ENCODE measurements at regions not wholly inside any gene's neighbourhood (a gene's known extent, or its start where the extent isn't known, plus 50 kb on each side); places are given as distances from the start of the nearest gene placed in this dataset.

DNA sequence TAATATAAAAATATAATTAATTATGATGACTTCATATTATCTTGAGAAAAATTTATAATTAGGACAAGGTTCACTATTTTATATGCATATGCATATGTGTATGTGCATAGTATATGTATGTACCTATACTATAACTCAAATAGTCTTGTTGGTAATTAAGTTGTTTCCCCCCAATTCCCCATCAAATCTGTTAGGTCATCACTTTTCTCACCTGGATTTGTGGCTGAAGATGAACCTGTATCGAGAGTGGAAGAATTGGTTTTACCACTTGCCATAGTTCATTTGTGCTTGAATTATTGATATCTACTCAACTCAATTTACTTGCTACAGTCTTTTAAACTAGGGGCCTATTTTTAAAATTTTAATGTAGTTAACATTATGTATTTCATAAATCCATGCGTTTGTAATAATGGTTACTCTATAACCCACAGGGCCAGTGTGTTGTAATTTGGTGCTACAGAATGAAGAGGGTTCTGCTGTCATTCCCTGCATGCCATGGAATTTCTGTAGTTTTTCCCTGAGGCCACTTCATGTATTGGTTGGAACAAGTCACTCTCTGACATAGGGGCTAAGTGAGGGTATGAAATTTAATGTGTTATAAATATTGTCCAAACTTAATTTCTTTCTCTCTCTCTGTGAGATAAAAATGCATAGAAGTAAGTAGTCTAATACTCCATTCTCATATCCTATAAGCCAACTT lies 74.9 kb downstream of the TAF11L14 start:
- Histone ChIP-seq H3K27ac (ENCODE audit: control insufficient read depth, insufficient read depth, low read length) (no peak overlapping the region), H3K27me3 (ENCODE audit: control insufficient read depth, extremely low read depth, insufficient read depth, low read length) (no peaks in the 10 kb centered on the region), H3K4me3 (ENCODE audit: control insufficient read depth in 2 of 3, extremely low read depth in 1 of 3, insufficient read depth in 2 of 3, low read depth in 1 of 3, low read length in 3 of 3) (no peak overlapping the region), H3K9me1 (ENCODE audit: control insufficient read depth, extremely low read depth, insufficient read depth, low read length) (no peaks in the 10 kb centered on the region), H2AFZ (ENCODE audit: control insufficient read depth, low read length) (no peak overlapping the region), H3K9ac (ENCODE audit: control insufficient read depth, extremely low read depth, insufficient read depth, low read length) (no peak overlapping the region), H3K4me1 (ENCODE audit: control insufficient read depth, extremely low read depth, insufficient read depth, low read length) (no peaks in the 10 kb centered on the region), H3K4me2 (ENCODE audit: control insufficient read depth, extremely low read depth, insufficient read depth, low read depth, low read length) (no peak overlapping the region), H3K36me3 (ENCODE audit: control insufficient read depth in 2 of 2, extremely low read depth in 1 of 2, insufficient read depth in 2 of 2, low read length in 2 of 2) (no peaks in the 10 kb centered on the region), H3K9me3 (ENCODE audit: control insufficient read depth, low read depth, low read length) (no peaks in the 10 kb centered on the region), H4K20me1 (ENCODE audit: control insufficient read depth, extremely low read depth, insufficient read depth, low read length) (no peaks in the 10 kb centered on the region), H3K79me2 (ENCODE audit: control insufficient read depth, insufficient read depth, low read length) (no peaks in the 10 kb centered on the region)
- FAIRE-seq, result no peak
- dilution Hi-C loops (cut with MboI; ENCODE audit: extremely low pct_ligation_motif_present, low sequenced_read_pairs), result no loop called here
- TF ChIP-seq, protein P1, sequence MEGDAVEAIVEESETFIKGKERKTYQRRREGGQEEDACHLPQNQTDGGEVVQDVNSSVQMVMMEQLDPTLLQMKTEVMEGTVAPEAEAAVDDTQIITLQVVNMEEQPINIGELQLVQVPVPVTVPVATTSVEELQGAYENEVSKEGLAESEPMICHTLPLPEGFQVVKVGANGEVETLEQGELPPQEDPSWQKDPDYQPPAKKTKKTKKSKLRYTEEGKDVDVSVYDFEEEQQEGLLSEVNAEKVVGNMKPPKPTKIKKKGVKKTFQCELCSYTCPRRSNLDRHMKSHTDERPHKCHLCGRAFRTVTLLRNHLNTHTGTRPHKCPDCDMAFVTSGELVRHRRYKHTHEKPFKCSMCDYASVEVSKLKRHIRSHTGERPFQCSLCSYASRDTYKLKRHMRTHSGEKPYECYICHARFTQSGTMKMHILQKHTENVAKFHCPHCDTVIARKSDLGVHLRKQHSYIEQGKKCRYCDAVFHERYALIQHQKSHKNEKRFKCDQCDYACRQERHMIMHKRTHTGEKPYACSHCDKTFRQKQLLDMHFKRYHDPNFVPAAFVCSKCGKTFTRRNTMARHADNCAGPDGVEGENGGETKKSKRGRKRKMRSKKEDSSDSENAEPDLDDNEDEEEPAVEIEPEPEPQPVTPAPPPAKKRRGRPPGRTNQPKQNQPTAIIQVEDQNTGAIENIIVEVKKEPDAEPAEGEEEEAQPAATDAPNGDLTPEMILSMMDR (optimal IDR thresholded peaks at IDR 0.05 in 1 of 3, IDR thresholded peaks at IDR 0.05 in 1 of 3, conservative IDR thresholded peaks at IDR 0.05 in 1 of 3; ENCODE audit: extremely low read depth in 1 of 3, insufficient read depth in 2 of 3, low read length in 3 of 3), result no peak
- TF ChIP-seq EZH2 (IDR thresholded peaks at IDR 0.05; ENCODE audit: low read length), result no peak
- no peak for DNase-seq (ENCODE audit: low read depth, low spot score)

DNA sequence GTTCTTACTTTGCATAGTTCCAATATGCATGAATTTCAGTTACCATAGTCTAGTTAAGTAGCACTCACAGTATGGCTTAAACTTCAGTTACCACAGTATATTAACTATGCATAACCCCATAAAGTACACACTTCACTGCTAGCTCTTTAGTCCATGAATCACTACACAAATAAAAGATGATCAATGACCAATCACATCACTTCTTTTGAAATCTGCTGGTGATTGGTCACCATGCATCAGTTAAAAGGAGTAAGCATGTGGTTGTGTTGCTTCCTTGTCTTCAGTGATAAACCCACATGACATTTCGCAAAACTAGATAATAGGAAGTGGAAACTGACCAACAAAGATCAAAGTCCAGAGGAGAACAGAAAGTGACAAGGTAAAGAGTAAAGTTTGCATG lies 79.0 kb downstream of the TAF11L14 start:
- H3K27me3 ChIP-seq (ENCODE audit: control insufficient read depth, extremely low read depth, insufficient read depth, low read length), result no peaks in the 10 kb centered on the region
- no peaks in the 10 kb centered on the region for H3K9me3 ChIP-seq (ENCODE audit: control insufficient read depth, low read depth, low read length)
- no peak overlapping the region for H3K9ac ChIP-seq (ENCODE audit: control insufficient read depth, extremely low read depth, insufficient read depth, low read length)
- H3K4me2 ChIP-seq (ENCODE audit: control insufficient read depth, extremely low read depth, insufficient read depth, low read depth, low read length), result no peak overlapping the region
- H3K4me1 ChIP-seq (ENCODE audit: control insufficient read depth, extremely low read depth, insufficient read depth, low read length), result no peaks in the 10 kb centered on the region
- TF ChIP-seq, protein P1 (optimal IDR thresholded peaks at IDR 0.05 in 1 of 3, IDR thresholded peaks at IDR 0.05 in 1 of 3, conservative IDR thresholded peaks at IDR 0.05 in 1 of 3; ENCODE audit: extremely low read depth in 1 of 3, insufficient read depth in 2 of 3, low read length in 3 of 3), result no peak
- TF ChIP-seq EZH2 (IDR thresholded peaks at IDR 0.05; ENCODE audit: low read length), result no peak
- no peak for DNase-seq (ENCODE audit: low read depth, low spot score)
- dilution Hi-C loops (cut with MboI; ENCODE audit: extremely low pct_ligation_motif_present, low sequenced_read_pairs), result no loop called here
- no peak overlapping the region for H2AFZ ChIP-seq (ENCODE audit: control insufficient read depth, low read length)
- no peaks in the 10 kb centered on the region for H4K20me1 ChIP-seq (ENCODE audit: control insufficient read depth, extremely low read depth, insufficient read depth, low read length)
- no peaks in the 10 kb centered on the region for H3K36me3 ChIP-seq (ENCODE audit: control insufficient read depth in 2 of 2, extremely low read depth in 1 of 2, insufficient read depth in 2 of 2, low read length in 2 of 2)
- FAIRE-seq, result no peak
- no peaks in the 10 kb centered on the region for H3K9me1 ChIP-seq (ENCODE audit: control insufficient read depth, extremely low read depth, insufficient read depth, low read length)
- H3K79me2 ChIP-seq (ENCODE audit: control insufficient read depth, insufficient read depth, low read length), result no peaks in the 10 kb centered on the region
- no peak overlapping the region for H3K27ac ChIP-seq (ENCODE audit: control insufficient read depth, insufficient read depth, low read length)
- no peak overlapping the region for H3K4me3 ChIP-seq (ENCODE audit: control insufficient read depth in 2 of 3, extremely low read depth in 1 of 3, insufficient read depth in 2 of 3, low read depth in 1 of 3, low read length in 3 of 3)
